Brain microvascular endothelial cell (primary cell): ENCODE measurements at regions not wholly inside any gene's neighbourhood (a gene's known extent, or its start where the extent isn't known, plus 50 kb on each side); places are given as distances from the start of the nearest gene placed in this dataset.
"Not testable (repeated sequence)": the region's sequence is repeated elsewhere in the genome, so short reads cannot be mapped to it uniquely, and the experiment has no call there.

ENCODE experiments used
- DNase-seq: peaks from one replicate; pipeline ENCODE4 v3.0.0-alpha.2; 2020
- H3K27ac ChIP-seq: fragments of 250-450 bp; sonication (Bioruptor Pico); 2 replicates; pipeline ENCODE4 v1.5.1; 2020; ENCODE audit warnings: mild to moderate bottlenecking, moderate library complexity
- H3K27me3 ChIP-seq: fragments of 250-450 bp; sonication (Bioruptor Pico); replicated peaks from 2 replicates; pipeline ENCODE4 v1.5.1; 2020; ENCODE audit warnings: mild to moderate bottlenecking
- H3K36me3 ChIP-seq: fragments of 250-450 bp; sonication (Bioruptor Pico); replicated peaks from 2 replicates; pipeline ENCODE4 v1.5.1; 2020; ENCODE audit warnings: mild to moderate bottlenecking
- H3K4me3 ChIP-seq: 2 replicates; pipeline ENCODE4 v1.5.1; 2011; ENCODE audit warnings: low read depth, mild to moderate bottlenecking, control low read depth, low read length, moderate library complexity
- CTCF ChIP-seq: IDR thresholded peaks from 2 replicates; pipeline ENCODE4 v1.5.1; 2011; ENCODE audit warnings: low read depth, mild to moderate bottlenecking, moderate library complexity, low read length, control low read depth, inconsistent platforms; ENCODE audit errors: missing control alignments
- in situ Hi-C: cut with HindIII; loops from 2 replicates; pipeline ENCODE4 v1.10.0; 2017; ENCODE audit warnings: low sequenced_read_pairs, low pct_ligation_motif_present

GRCh38 chr4:120005527-120005926, 61.1 kb downstream of the MAD2L1 start:
- Histone ChIP-seq H3K4me3 (no peak overlapping the region), H3K27me3 (no peaks in the 10 kb centered on the region), H3K27ac (no peak overlapping the region), H3K36me3 (no peaks in the 10 kb centered on the region)
- DNase-seq, result no peak
- no peak for TF ChIP-seq CTCF
- in situ Hi-C loops, result no loop called here

GRCh38 chr4:120005076-120005475, 61.6 kb downstream of the MAD2L1 start:
- no peak for TF ChIP-seq CTCF
- in situ Hi-C loops, result no loop called here
- Histone ChIP-seq H3K27ac (no peak overlapping the region), H3K4me3 (no peak overlapping the region), H3K36me3 (no peaks in the 10 kb centered on the region), H3K27me3 (no peaks in the 10 kb centered on the region)
- DNase-seq, result no peak

- TF ChIP-seq CTCF, result no peak
- no peaks in the 10 kb centered on the region for H3K36me3 ChIP-seq
- H3K27ac ChIP-seq, result no peak overlapping the region
- no peak overlapping the region for H3K4me3 ChIP-seq
- DNase-seq, result no peak
- no peaks in the 10 kb centered on the region for H3K27me3 ChIP-seq
- in situ Hi-C loops, result no loop called here
These were observed 62.6 kb downstream of the MAD2L1 start for GRCh38 chr4:120004054-120004453.

GRCh38 chr4:120003193-120003592, 63.5 kb downstream of the MAD2L1 start:
- in situ Hi-C loops, result no loop called here
- no peak for DNase-seq

GRCh38 chr4:120001850-120002249, 64.8 kb downstream of the MAD2L1 start:
- DNase-seq, result no peak
- no peak overlapping the region for H3K27ac ChIP-seq
- no peak overlapping the region for H3K4me3 ChIP-seq
- no peak for TF ChIP-seq CTCF
- H3K27me3 ChIP-seq, result no peaks in the 10 kb centered on the region
- H3K36me3 ChIP-seq, result no peaks in the 10 kb centered on the region
- in situ Hi-C loops, result no loop called here

More at GRCh38 chr4:120003193-120003592, 63.5 kb downstream of the MAD2L1 start:
- no peak overlapping the region for H3K4me3 ChIP-seq
- no peak for TF ChIP-seq CTCF
- no peaks in the 10 kb centered on the region for H3K36me3 ChIP-seq
- no peaks in the 10 kb centered on the region for H3K27me3 ChIP-seq
- no peak overlapping the region for H3K27ac ChIP-seq

- Histone ChIP-seq H3K27me3 (no peaks in the 10 kb centered on the region), H3K27ac (no peak overlapping the region), H3K36me3 (no peaks in the 10 kb centered on the region), H3K4me3 (no peak overlapping the region)
- no peak for DNase-seq
- in situ Hi-C loops, result no loop called here
- TF ChIP-seq CTCF, result no peak
These were observed 65.9 kb downstream of the MAD2L1 start for GRCh38 chr4:120000591-120001296.

- H3K27ac ChIP-seq, H3K36me3 ChIP-seq, H3K27me3 ChIP-seq, DNase-seq, H3K4me3 ChIP-seq, in situ Hi-C loops: not testable (repeated sequence)
These were observed 70.6 kb downstream of the MAD2L1 start for GRCh38 chr4:119996024-119996423.
